ENCODE measurements at regions not wholly inside any gene's neighbourhood (a gene's known extent, or its start where the extent isn't known, plus 50 kb on each side); places are given as distances from the start of the nearest gene placed in this dataset.

DNA sequence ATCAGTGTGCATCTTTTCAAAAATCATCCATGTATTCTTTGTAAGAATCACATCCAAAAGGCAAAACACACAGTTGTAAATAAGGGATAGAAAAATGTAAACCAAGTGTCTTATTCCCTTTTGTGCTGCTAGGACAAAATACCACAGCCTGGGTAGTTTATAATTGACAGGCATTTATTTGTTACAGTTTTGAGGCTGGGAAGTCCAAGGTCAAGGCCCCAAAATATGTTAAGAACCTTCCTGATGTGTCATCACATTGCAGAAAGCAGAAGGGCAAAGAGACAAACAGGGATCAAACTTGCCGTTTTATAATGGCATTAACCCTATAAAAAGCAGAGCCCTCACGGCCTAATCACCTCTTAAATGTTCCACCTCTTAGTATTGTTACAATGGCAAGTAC is 364.8 kb downstream of the MED10 start:
- H3K4me1 Mint-ChIP-seq (ENCODE audit: unreplicated experiment), result no peaks in the 10 kb centered on the region
- H3K4me3 Mint-ChIP-seq, result no peak overlapping the region
- TF ChIP-seq CTCF (conservative IDR thresholded peaks at IDR 0.05), result no peak
- H3K36me3 Mint-ChIP-seq, result no peaks in the 10 kb centered on the region
- H3K27ac Mint-ChIP-seq, result no peak overlapping the region
- no peak for DNase-seq (ENCODE audit: extremely low spot score, unreplicated experiment)
- H3K9me3 Mint-ChIP-seq, result no peaks in the 10 kb centered on the region
- H3K27me3 Mint-ChIP-seq, result peaks cover 1% of the 10 kb centered on the region

DNA sequence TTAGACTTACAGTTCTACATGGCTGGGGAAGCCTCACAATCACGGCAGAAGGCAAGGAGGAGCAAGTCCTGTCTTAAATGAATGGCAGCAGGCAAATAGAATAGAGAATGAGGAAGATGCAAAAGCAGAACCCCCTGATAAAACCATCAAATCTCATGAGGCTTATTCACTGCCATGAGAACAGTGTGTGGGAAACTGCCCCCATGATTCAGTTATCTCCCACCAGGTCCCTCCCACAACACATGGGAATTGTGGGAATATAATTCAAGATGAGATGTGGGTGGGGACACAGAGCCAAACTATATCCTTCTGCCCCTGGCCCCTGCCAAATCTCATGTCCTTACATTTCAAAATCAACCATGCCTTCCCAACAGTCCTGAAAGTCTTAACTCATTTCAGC is 367.1 kb downstream of the MED10 start:
- Mint-ChIP-seq H3K27me3 (peaks cover 6% of the 10 kb centered on the region), H3K9me3 (no peaks in the 10 kb centered on the region), H3K4me1 (ENCODE audit: unreplicated experiment) (no peaks in the 10 kb centered on the region), H3K4me3 (no peak overlapping the region), H3K36me3 (no peaks in the 10 kb centered on the region), H3K27ac (no peak overlapping the region)
- DNase-seq (ENCODE audit: extremely low spot score, unreplicated experiment), result no peak
- TF ChIP-seq CTCF (conservative IDR thresholded peaks at IDR 0.05), result no peak

GRCh38 chr5:6006838-6007314 is 371.5 kb downstream of the MED10 start:
- Mint-ChIP-seq H3K27me3 (peaks cover 22% of the 10 kb centered on the region), H3K4me1 (ENCODE audit: unreplicated experiment) (no peaks in the 10 kb centered on the region), H3K27ac (no peak overlapping the region), H3K4me3 (no peak overlapping the region), H3K9me3 (no peaks in the 10 kb centered on the region), H3K36me3 (no peaks in the 10 kb centered on the region)
- no peak for DNase-seq (ENCODE audit: extremely low spot score, unreplicated experiment)
- TF ChIP-seq CTCF (conservative IDR thresholded peaks at IDR 0.05), result no peak

DNA sequence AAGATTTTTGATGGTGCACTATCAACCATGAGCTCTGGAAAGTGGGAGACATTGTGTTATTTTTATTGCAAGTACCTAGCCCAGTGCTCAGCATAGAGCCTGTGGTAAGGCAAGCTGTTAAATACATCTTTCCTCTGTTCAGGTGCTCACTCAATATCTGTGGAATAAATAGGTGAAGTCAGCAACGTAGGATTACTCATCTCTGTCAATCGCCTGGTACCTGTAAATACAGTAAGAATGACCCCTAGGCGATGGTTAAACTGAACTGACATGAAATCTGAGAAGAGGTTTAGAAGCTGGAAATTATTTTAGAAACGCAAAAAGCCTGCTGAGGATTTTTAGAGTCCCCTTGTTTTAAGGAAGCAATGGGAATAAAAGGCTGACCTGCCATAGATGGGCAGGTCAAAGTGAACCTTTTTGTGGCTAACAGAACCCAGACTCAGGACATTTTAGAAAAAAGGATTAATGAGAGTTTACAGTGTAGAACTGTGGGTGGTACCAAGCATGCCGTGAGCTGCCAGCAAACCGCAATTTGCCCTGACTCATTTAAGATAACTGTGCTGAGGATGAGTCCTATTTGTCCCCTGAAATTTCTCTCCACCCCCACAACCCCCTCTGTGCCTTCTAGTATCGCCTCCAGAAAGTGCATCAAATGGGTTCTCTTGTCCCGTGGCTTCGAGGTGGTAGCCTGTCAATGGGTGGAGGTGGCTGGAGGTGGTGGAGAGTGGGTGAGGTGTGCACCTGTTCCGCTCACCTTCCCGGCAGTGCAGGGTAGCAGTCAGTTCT is 375.1 kb downstream of the MED10 start:
- no peak for TF ChIP-seq CTCF (conservative IDR thresholded peaks at IDR 0.05)
- peaks cover 5% of the 10 kb centered on the region for H3K4me1 Mint-ChIP-seq (ENCODE audit: unreplicated experiment)
- H3K27me3 Mint-ChIP-seq, result peaks cover 25% of the 10 kb centered on the region
- no peaks in the 10 kb centered on the region for H3K36me3 Mint-ChIP-seq
- no peaks in the 10 kb centered on the region for H3K9me3 Mint-ChIP-seq
- no peak overlapping the region for H3K27ac Mint-ChIP-seq
- no peak for DNase-seq (ENCODE audit: extremely low spot score, unreplicated experiment)
- no peak overlapping the region for H3K4me3 Mint-ChIP-seq

GRCh38 chr5:6000867-6001266 is 377.5 kb downstream of the MED10 start:
- TF ChIP-seq CTCF (conservative IDR thresholded peaks at IDR 0.05), result no peak

More at GRCh38 chr5:6000867-6001266, 377.5 kb downstream of the MED10 start:
- Mint-ChIP-seq H3K4me3 (no peak overlapping the region), H3K4me1 (ENCODE audit: unreplicated experiment) (peaks cover 5% of the 10 kb centered on the region), H3K36me3 (no peaks in the 10 kb centered on the region), H3K27me3 (peaks cover 25% of the 10 kb centered on the region), H3K27ac (no peak overlapping the region), H3K9me3 (peaks cover 6% of the 10 kb centered on the region)
- no peak for DNase-seq (ENCODE audit: extremely low spot score, unreplicated experiment)
